ENCODE measurements at regions not wholly inside any gene's neighbourhood (a gene's known extent, or its start where the extent isn't known, plus 50 kb on each side); places are given as distances from the start of the nearest gene placed in this dataset.
A peak's percentile ranks its signal among the peaks of the same experiment; 100 is the strongest.

- no peak overlapping the region for H3K4me2 ChIP-seq (ENCODE audit: low read depth, low read length, poor library complexity, severe bottlenecking)
- peaks cover 10% of the 10 kb centered on the region for H3K4me1 ChIP-seq (ENCODE audit: insufficient read depth, low read length, poor library complexity, severe bottlenecking)
- no peaks in the 10 kb centered on the region for H3K36me3 ChIP-seq (ENCODE audit: insufficient read depth, low read length)
- TF ChIP-seq, protein P1, sequence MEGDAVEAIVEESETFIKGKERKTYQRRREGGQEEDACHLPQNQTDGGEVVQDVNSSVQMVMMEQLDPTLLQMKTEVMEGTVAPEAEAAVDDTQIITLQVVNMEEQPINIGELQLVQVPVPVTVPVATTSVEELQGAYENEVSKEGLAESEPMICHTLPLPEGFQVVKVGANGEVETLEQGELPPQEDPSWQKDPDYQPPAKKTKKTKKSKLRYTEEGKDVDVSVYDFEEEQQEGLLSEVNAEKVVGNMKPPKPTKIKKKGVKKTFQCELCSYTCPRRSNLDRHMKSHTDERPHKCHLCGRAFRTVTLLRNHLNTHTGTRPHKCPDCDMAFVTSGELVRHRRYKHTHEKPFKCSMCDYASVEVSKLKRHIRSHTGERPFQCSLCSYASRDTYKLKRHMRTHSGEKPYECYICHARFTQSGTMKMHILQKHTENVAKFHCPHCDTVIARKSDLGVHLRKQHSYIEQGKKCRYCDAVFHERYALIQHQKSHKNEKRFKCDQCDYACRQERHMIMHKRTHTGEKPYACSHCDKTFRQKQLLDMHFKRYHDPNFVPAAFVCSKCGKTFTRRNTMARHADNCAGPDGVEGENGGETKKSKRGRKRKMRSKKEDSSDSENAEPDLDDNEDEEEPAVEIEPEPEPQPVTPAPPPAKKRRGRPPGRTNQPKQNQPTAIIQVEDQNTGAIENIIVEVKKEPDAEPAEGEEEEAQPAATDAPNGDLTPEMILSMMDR (conservative IDR thresholded peaks at IDR 0.05; ENCODE audit: low read length), result no peak
- TF ChIP-seq EZH2phosphoT487 (IDR thresholded peaks at IDR 0.05; ENCODE audit: borderline replicate concordance), result no peak
- H3K79me2 ChIP-seq (ENCODE audit: insufficient read depth, low read length), result no peaks in the 10 kb centered on the region
- H3K27me3 ChIP-seq (ENCODE audit: insufficient read depth, low read length, poor library complexity, severe bottlenecking), result no peaks in the 10 kb centered on the region
- H3K9me3 ChIP-seq (ENCODE audit: insufficient read depth, low read depth, low read length), result no peaks in the 10 kb centered on the region
- no peaks in the 10 kb centered on the region for H3K9me2 ChIP-seq (replicated peaks; ENCODE audit: low read depth, low read length)
- no peak overlapping the region for H3K9ac ChIP-seq (ENCODE audit: low read depth, low read length, poor library complexity, severe bottlenecking)
- H2AFZ ChIP-seq (ENCODE audit: low read length), result no peak overlapping the region
- H3K4me3 ChIP-seq (ENCODE audit: low read length, poor library complexity, severe bottlenecking), result no peak overlapping the region
- H3F3A ChIP-seq (ENCODE audit: low read depth), result no peaks in the 10 kb centered on the region
- no peaks in the 10 kb centered on the region for H4K20me1 ChIP-seq (ENCODE audit: insufficient read depth, low read length, poor library complexity, severe bottlenecking)
These were observed 137.4 kb downstream of the AKAIN1 start for GRCh38 chr18:5059696-5060032.

GRCh38 chr18:5058768-5059695 is 138.0 kb downstream of the AKAIN1 start:
- Histone ChIP-seq H3F3A (ENCODE audit: low read depth) (no peaks in the 10 kb centered on the region), H3K4me3 (ENCODE audit: low read length, poor library complexity, severe bottlenecking) (peak overlapping the region; percentile 36), H3K79me2 (ENCODE audit: insufficient read depth, low read length) (no peaks in the 10 kb centered on the region), H3K4me2 (ENCODE audit: low read depth, low read length, poor library complexity, severe bottlenecking) (peak overlapping the region; percentile 50), H3K9me2 (replicated peaks; ENCODE audit: low read depth, low read length) (no peaks in the 10 kb centered on the region), H3K27me3 (ENCODE audit: insufficient read depth, low read length, poor library complexity, severe bottlenecking) (no peaks in the 10 kb centered on the region), H2AFZ (ENCODE audit: low read length) (peak overlapping the region; percentile 56), H4K20me1 (ENCODE audit: insufficient read depth, low read length, poor library complexity, severe bottlenecking) (no peaks in the 10 kb centered on the region), H3K9me3 (ENCODE audit: insufficient read depth, low read depth, low read length) (no peaks in the 10 kb centered on the region), H3K4me1 (ENCODE audit: insufficient read depth, low read length, poor library complexity, severe bottlenecking) (peaks cover 10% of the 10 kb centered on the region), H3K36me3 (ENCODE audit: insufficient read depth, low read length) (no peaks in the 10 kb centered on the region), H3K9ac (ENCODE audit: low read depth, low read length, poor library complexity, severe bottlenecking) (no peak overlapping the region)
- TF ChIP-seq, protein P1 (conservative IDR thresholded peaks at IDR 0.05; ENCODE audit: low read length), result no peak
- no peak for TF ChIP-seq EZH2phosphoT487 (IDR thresholded peaks at IDR 0.05; ENCODE audit: borderline replicate concordance)

DNA sequence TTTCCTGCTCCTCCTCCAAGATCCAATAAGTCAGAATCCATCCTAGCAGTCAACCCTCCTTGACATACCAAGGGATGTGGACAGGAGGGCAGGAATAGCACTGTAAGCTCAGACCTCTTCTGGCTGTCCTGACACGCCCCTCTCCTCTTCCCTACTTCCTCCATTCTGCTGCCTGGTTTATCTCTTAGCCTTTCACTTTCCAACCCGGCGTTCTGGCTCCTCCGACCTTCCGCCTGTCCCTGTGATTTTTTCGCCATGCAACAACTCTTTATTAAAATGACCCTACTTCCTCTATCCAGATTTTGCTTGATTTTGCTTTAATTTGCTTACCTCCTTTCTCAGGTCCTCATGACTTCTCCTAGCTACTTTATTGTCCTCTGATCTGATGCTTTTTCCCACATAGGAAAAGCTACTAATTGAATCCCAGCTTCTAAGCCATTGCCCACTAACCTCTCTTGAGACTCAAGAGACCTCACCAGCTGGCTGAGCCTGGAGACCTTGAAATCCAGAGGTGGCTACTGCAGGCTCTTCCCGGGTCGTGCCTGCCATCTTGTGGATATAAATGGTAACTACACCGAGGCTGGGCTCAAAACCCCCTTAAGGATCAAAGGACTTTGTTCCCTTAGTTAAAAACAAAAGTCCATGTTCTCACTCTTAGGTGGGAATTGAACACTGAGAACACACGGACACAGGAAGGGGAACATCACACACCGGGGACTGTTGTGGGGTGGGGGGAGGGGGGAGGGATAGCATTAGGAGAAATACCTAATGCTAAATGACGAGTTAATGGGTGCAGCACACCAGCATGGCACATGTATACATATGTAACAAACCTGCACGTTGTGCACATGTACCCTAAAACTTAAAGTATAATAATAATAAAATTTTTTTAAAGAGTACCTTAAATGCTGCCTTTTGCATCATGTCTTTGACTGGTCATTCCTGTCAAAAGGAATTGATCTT is 139.4 kb downstream of the AKAIN1 start:
- H3K36me3 ChIP-seq (ENCODE audit: insufficient read depth, low read length), result no peaks in the 10 kb centered on the region
- H3K9me3 ChIP-seq (ENCODE audit: insufficient read depth, low read depth, low read length), result no peaks in the 10 kb centered on the region
- no peaks in the 10 kb centered on the region for H4K20me1 ChIP-seq (ENCODE audit: insufficient read depth, low read length, poor library complexity, severe bottlenecking)
- TF ChIP-seq, protein P1 (conservative IDR thresholded peaks at IDR 0.05; ENCODE audit: low read length), result peak; percentile 81
- TF ChIP-seq EZH2phosphoT487 (IDR thresholded peaks at IDR 0.05; ENCODE audit: borderline replicate concordance), result no peak
- no peaks in the 10 kb centered on the region for H3K79me2 ChIP-seq (ENCODE audit: insufficient read depth, low read length)
- H3K9ac ChIP-seq (ENCODE audit: low read depth, low read length, poor library complexity, severe bottlenecking), result no peak overlapping the region
- no peaks in the 10 kb centered on the region for H3K9me2 ChIP-seq (replicated peaks; ENCODE audit: low read depth, low read length)
- H3K27me3 ChIP-seq (ENCODE audit: insufficient read depth, low read length, poor library complexity, severe bottlenecking), result no peaks in the 10 kb centered on the region
- H3K4me1 ChIP-seq (ENCODE audit: insufficient read depth, low read length, poor library complexity, severe bottlenecking), result peaks cover 10% of the 10 kb centered on the region
- H3K4me3 ChIP-seq (ENCODE audit: low read length, poor library complexity, severe bottlenecking), result no peak overlapping the region
- H3F3A ChIP-seq (ENCODE audit: low read depth), result no peaks in the 10 kb centered on the region
- H3K4me2 ChIP-seq (ENCODE audit: low read depth, low read length, poor library complexity, severe bottlenecking), result no peak overlapping the region
- H2AFZ ChIP-seq (ENCODE audit: low read length), result peak overlapping the region; percentile 82
